ENCODE measurements at regions not wholly inside any gene's neighbourhood (a gene's known extent, or its start where the extent isn't known, plus 50 kb on each side); places are given as distances from the start of the nearest gene placed in this dataset.

- FAIRE-seq = no peak
Measured at GRCh38 chr6:79763301-79763700, 132.2 kb downstream of the SH3BGRL2 start.

GRCh38 chr6:79762370-79762769 is 131.2 kb downstream of the SH3BGRL2 start:
- FAIRE-seq = no peak

- FAIRE-seq = no peak
Measured at GRCh38 chr6:79756496-79756895, 125.4 kb downstream of the SH3BGRL2 start.

- FAIRE-seq = no peak
Measured at GRCh38 chr6:79755967-79756366, 124.8 kb downstream of the SH3BGRL2 start.

Data from A204.1 (cell line).